ENCODE measurements at regions not wholly inside any gene's neighbourhood (a gene's known extent, or its start where the extent isn't known, plus 50 kb on each side); places are given as distances from the start of the nearest gene placed in this dataset.

DNA sequence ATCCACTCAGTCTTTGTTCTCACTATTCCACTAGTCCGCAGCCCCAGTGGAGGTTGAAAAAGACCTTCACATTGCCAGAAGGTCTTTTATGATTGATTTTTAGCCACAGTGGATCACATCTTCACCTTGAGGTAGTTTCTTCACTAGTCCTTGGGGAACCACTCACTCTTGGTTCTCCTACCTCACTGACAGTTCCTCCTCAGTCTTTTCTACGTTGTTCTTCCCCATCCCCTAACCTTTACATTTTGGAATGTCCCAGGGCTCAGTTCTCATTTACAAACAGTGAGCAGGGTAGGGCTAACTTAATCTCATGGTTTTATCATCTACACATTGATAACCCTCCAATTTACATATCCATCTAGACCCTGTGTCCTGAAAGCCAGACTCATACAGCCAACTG is 316.4 kb upstream of the SORL1-AS1 start (continued):
- TF ChIP-seq, protein P1, sequence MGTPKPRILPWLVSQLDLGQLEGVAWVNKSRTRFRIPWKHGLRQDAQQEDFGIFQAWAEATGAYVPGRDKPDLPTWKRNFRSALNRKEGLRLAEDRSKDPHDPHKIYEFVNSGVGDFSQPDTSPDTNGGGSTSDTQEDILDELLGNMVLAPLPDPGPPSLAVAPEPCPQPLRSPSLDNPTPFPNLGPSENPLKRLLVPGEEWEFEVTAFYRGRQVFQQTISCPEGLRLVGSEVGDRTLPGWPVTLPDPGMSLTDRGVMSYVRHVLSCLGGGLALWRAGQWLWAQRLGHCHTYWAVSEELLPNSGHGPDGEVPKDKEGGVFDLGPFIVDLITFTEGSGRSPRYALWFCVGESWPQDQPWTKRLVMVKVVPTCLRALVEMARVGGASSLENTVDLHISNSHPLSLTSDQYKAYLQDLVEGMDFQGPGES (IDR thresholded peaks at IDR 0.05; ENCODE audit: low read depth, low read length), result no peak

DNA sequence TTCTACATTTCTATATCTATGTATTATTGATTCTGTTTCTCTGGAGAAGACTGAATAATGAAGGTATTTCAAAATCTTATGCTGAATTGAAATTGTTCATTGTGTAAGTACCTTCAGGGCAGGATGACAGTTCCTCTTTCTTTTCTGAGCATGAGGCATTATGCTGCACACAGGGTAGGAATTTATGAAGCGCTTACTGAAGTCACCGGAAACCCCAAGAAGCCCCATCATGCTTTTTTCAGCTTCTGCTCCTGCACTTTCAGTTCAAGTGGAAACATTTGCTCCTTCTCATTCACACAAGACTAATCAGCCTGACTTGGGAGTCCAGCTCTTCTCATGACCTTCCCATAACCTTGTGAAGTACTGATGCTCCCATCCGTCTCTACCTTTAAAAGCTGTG is 314.7 kb upstream of the SORL1-AS1 start:
- no peaks in the 10 kb centered on the region for H3K36me3 ChIP-seq (replicated peaks in 1 of 2; ENCODE audit: control insufficient read depth in 1 of 2, insufficient read depth in 2 of 2, low read length in 1 of 2)
- no peaks in the 10 kb centered on the region for H3K9me3 ChIP-seq
- ChIA-PET POLR2A (no interaction called here), CTCF (no interaction called here)
- H3K4me1 ChIP-seq (ENCODE audit: control insufficient read depth in 1 of 2, insufficient read depth in 2 of 2, low read depth in 1 of 2, low read length in 1 of 2), result peaks cover 8 to 14% of the 10 kb centered on the region in 2 experiments; a peak in 2 of 4 replicates
- H3F3A ChIP-seq (replicated peaks; ENCODE audit: insufficient read depth), result no peaks in the 10 kb centered on the region
- no peak overlapping the region for H3K4me3 ChIP-seq (ENCODE audit: low read depth in 2 of 2, low read length in 1 of 2)
- no peak overlapping the region for H2AFZ ChIP-seq (ENCODE audit: low read depth)
- no peak overlapping the region for H3K4me2 ChIP-seq
- no peaks in the 10 kb centered on the region for H3K27me3 ChIP-seq (ENCODE audit: insufficient read depth)
- H3K9me2 ChIP-seq, result no peaks in the 10 kb centered on the region
- no peak for TF ChIP-seq MEF2A (IDR thresholded peaks at IDR 0.05; ENCODE audit: borderline replicate concordance, low read depth)
- H3K79me2 ChIP-seq (ENCODE audit: insufficient read depth), result no peaks in the 10 kb centered on the region
- H3K9ac ChIP-seq, result no peak overlapping the region
- H3K27ac ChIP-seq (ENCODE audit: low read depth in 2 of 2, low read length in 1 of 2), result no peak overlapping the region
- 90% methylated on average over 3 of the region's 3 CpGs for WGBS (ENCODE audit: low lambda C conversion rate)
- DNase-seq, result no peak
- no peaks in the 10 kb centered on the region for H4K20me1 ChIP-seq (ENCODE audit: insufficient read depth)

- Histone ChIP-seq H3K36me3 (replicated peaks in 1 of 2; ENCODE audit: control insufficient read depth in 1 of 2, insufficient read depth in 2 of 2, low read length in 1 of 2) (no peaks in the 10 kb centered on the region), H4K20me1 (ENCODE audit: insufficient read depth) (no peaks in the 10 kb centered on the region), H3K4me3 (ENCODE audit: low read depth in 2 of 2, low read length in 1 of 2) (no peak overlapping the region), H3K27ac (ENCODE audit: low read depth in 2 of 2, low read length in 1 of 2) (no peak overlapping the region), H2AFZ (ENCODE audit: low read depth) (no peak overlapping the region), H3K4me2 (no peak overlapping the region), H3F3A (replicated peaks; ENCODE audit: insufficient read depth) (no peaks in the 10 kb centered on the region), H3K9me3 (no peaks in the 10 kb centered on the region), H3K4me1 (ENCODE audit: control insufficient read depth in 1 of 2, insufficient read depth in 2 of 2, low read depth in 1 of 2, low read length in 1 of 2) (peaks cover 9 to 18% of the 10 kb centered on the region in 2 experiments; a peak in 2 of 4 replicates), H3K9me2 (no peaks in the 10 kb centered on the region), H3K79me2 (ENCODE audit: insufficient read depth) (no peaks in the 10 kb centered on the region), H3K9ac (no peak overlapping the region), H3K27me3 (ENCODE audit: insufficient read depth) (no peaks in the 10 kb centered on the region)
- no peak for DNase-seq
- ChIA-PET CTCF (no interaction called here), POLR2A (no interaction called here)
- TF ChIP-seq PBX3 (IDR thresholded peaks at IDR 0.05) (no peak), GABPA (IDR thresholded peaks at IDR 0.05; ENCODE audit: low read depth) (no peak), TEAD4 (IDR thresholded peaks at IDR 0.05; ENCODE audit: borderline replicate concordance, insufficient read depth) (no peak), MXI1 (IDR thresholded peaks at IDR 0.05; ENCODE audit: low read depth, low read length) (no peak), RFX5 (IDR thresholded peaks at IDR 0.05; ENCODE audit: low read length) (no peak), EZH2phosphoT487 (IDR thresholded peaks at IDR 0.05; ENCODE audit: borderline replicate concordance, low read depth) (no peak), USF2 (IDR thresholded peaks at IDR 0.05; ENCODE audit: borderline replicate concordance, low read depth, low read length) (no peak), GATA2 (CRISPR knock-in tag; IDR thresholded peaks at IDR 0.05) (no peak)
- 61% methylated on average over 4 of the region's 4 CpGs for WGBS (ENCODE audit: low lambda C conversion rate)
These were observed 314.2 kb upstream of the SORL1-AS1 start for GRCh38 chr11:121766991-121767390.
